OCI-LY3 (cell line): ENCODE measurements at regions not wholly inside any gene's neighbourhood (a gene's known extent, or its start where the extent isn't known, plus 50 kb on each side); places are given as distances from the start of the nearest gene placed in this dataset.

Experiments
- H2AFZ ChIP-seq: fragments of 200-600, 300-600 bp; shearing (Covaris generic); 2 replicates; pipeline ENCODE4 v1.6.0; 2014; ENCODE audit warnings: antibody characterized with exemption, low read depth, low read length
- H3K27ac ChIP-seq: fragments of 200-600, 300-600 bp; sonication (generic); 2 replicates; pipeline ENCODE4 v1.5.1; 2014; ENCODE audit warnings: mild to moderate bottlenecking, low read length, moderate library complexity, mixed read lengths
- H3K27me3 ChIP-seq: fragments of 200-600, 300-600 bp; sonication (generic); 2 replicates; pipeline ENCODE4 v1.6.1; 2014; ENCODE audit warnings: low read depth, low read length, mixed read lengths
- H3K36me3 ChIP-seq: fragments of 200-600, 300-600 bp; sonication (generic); replicated peaks from 2 replicates; pipeline ENCODE3; 2014; ENCODE audit warnings: low read depth, low read length, mixed read lengths
- H3K4me1 ChIP-seq: fragments of 300-600, 200-600 bp; sonication (generic); 2 replicates; pipeline ENCODE4 v1.6.1; 2014; ENCODE audit warnings: low read length, mixed read lengths
- H3K4me2 ChIP-seq: fragments of 200-600, 300-600 bp; sonication (generic); 2 replicates; pipeline ENCODE4 v1.6.1; 2014; ENCODE audit warnings: low read length, mixed read lengths
- H3K4me3 ChIP-seq: fragments of 300-600, 200-600 bp; sonication (generic); 2 replicates; pipeline ENCODE4 v1.5.1; 2014; ENCODE audit warnings: antibody characterized with exemption, mild to moderate bottlenecking, low read length, moderate library complexity
- H3K79me2 ChIP-seq: fragments of 300-600, 200-600 bp; shearing (Covaris generic); 2 replicates; pipeline ENCODE4 v1.6.1; 2014; ENCODE audit warnings: mild to moderate bottlenecking, low read length, mixed read lengths
- H3K9ac ChIP-seq: fragments of 300-600, 200-600 bp; shearing (Covaris generic); 2 replicates; pipeline ENCODE4 v1.6.0; 2014; ENCODE audit warnings: mild to moderate bottlenecking, low read length, moderate library complexity
- H3K9me3 ChIP-seq: fragments of 200-600, 300-600 bp; shearing (Covaris generic); 2 replicates; pipeline ENCODE4 v1.6.1; 2014; ENCODE audit warnings: low read length, mixed read lengths; ENCODE audit not compliant: insufficient read depth
- H4K20me1 ChIP-seq: fragments of 200-600, 300-600 bp; sonication (generic); 2 replicates; pipeline ENCODE4 v1.6.1; 2016; ENCODE audit warnings: low read length, mixed read lengths; ENCODE audit not compliant: insufficient read depth
- EZH2phosphoT487 ChIP-seq: fragments of 200-600 bp; shearing (Covaris generic); IDR thresholded peaks from 2 replicates; pipeline ENCODE4 v1.6.1; 2018; ENCODE audit warnings: antibody characterized with exemption, mixed run types, low read depth
- TF ChIP-seq, protein P1 (sequence below): fragments of 200-600, 300-600 bp; sonication (generic); IDR thresholded peaks from 2 replicates; pipeline ENCODE4 v1.5.1; 2014; ENCODE audit warnings: antibody characterized with exemption, low read length, low read depth

DNA sequence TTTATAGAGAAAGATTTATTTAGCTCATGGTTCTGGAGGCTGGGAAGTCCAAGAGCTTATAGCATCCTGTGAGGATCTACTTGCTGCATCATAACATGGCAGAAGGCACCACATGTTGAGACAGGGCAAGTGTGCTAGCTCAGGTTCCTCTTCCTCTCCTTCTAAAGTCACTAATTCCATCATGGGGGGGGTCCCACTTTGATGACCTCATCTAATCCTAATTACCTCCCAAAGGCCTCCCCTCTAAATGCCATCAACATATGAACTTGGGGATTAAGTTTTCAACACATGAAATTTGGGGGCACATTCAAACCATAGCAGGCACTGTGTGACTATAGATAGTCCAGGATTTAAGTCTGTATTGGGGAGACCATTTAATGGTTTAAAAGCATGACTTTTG, 297.1 kb upstream of the ROPN1 start:
- Histone ChIP-seq H3K4me2 (no peak overlapping the region), H3K27ac (no peak overlapping the region), H3K36me3 (no peaks in the 10 kb centered on the region), H4K20me1 (no peaks in the 10 kb centered on the region), H3K4me1 (peaks cover 2% of the 10 kb centered on the region; the same call in 1 of the 2 replicates), H3K27me3 (peaks cover 46% of the 10 kb centered on the region), H3K79me2 (no peaks in the 10 kb centered on the region), H3K9ac (no peak overlapping the region), H3K4me3 (no peak overlapping the region), H3K9me3 (no peaks in the 10 kb centered on the region), H2AFZ (no peak overlapping the region)
- TF ChIP-seq, protein P1, sequence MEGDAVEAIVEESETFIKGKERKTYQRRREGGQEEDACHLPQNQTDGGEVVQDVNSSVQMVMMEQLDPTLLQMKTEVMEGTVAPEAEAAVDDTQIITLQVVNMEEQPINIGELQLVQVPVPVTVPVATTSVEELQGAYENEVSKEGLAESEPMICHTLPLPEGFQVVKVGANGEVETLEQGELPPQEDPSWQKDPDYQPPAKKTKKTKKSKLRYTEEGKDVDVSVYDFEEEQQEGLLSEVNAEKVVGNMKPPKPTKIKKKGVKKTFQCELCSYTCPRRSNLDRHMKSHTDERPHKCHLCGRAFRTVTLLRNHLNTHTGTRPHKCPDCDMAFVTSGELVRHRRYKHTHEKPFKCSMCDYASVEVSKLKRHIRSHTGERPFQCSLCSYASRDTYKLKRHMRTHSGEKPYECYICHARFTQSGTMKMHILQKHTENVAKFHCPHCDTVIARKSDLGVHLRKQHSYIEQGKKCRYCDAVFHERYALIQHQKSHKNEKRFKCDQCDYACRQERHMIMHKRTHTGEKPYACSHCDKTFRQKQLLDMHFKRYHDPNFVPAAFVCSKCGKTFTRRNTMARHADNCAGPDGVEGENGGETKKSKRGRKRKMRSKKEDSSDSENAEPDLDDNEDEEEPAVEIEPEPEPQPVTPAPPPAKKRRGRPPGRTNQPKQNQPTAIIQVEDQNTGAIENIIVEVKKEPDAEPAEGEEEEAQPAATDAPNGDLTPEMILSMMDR: no peak
- TF ChIP-seq EZH2phosphoT487: no peak

DNA sequence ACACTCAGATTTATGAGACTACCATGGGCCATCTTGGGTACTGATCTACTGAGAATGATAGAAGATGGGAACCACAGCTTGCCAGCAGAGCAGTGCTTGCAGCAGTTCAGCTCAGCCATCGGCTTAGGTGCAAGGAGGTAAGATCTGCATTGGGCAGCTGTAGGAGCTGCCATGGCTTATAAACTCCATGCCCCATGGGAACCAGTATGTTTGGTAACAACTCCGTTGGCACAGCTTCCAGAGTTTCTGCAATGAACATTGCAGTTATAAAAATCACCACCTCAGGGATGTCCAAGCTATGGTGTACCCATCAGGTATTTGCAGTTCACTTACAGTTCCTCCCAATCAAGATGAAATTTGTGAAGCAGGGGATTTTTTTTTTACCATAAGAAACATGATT, 299.1 kb upstream of the ROPN1 start:
- Histone ChIP-seq H3K4me1 (peaks cover 2% of the 10 kb centered on the region; the same call in 1 of the 2 replicates), H3K9ac (no peak overlapping the region), H3K27me3 (peaks cover 49% of the 10 kb centered on the region), H3K36me3 (no peaks in the 10 kb centered on the region), H2AFZ (no peak overlapping the region), H3K9me3 (no peaks in the 10 kb centered on the region), H4K20me1 (no peaks in the 10 kb centered on the region), H3K79me2 (no peaks in the 10 kb centered on the region), H3K4me3 (no peak overlapping the region), H3K27ac (no peak overlapping the region), H3K4me2 (no peak overlapping the region)
- TF ChIP-seq EZH2phosphoT487: no peak
- TF ChIP-seq, protein P1: no peak

DNA sequence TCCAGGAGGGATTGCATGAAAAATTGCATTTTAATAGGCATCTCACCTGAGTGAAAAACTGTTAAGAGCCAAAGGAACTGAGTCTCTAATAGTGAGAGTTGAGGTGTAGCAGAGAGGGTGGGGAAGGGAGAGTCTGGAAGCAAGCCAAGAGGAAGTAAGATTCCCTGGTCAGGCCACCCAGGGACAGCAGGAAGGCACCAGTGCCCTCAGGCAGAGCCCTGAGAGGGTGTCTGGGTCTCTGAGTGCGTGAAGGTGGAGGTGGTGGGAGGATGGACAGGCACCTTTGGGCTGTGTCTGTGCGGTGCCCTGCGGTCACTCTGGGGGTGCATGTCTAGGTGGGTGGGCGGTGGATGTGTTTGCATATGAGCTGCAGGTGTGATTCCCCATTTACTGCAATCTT, 300.4 kb upstream of the ROPN1 start:
- no peaks in the 10 kb centered on the region for H3K36me3 ChIP-seq
- H4K20me1 ChIP-seq: no peaks in the 10 kb centered on the region
- no peak overlapping the region for H2AFZ ChIP-seq
- no peak overlapping the region for H3K9ac ChIP-seq
- H3K27ac ChIP-seq: no peak overlapping the region
- H3K79me2 ChIP-seq: no peaks in the 10 kb centered on the region
- H3K4me2 ChIP-seq: no peak overlapping the region
- TF ChIP-seq, protein P1: no peak
- TF ChIP-seq EZH2phosphoT487: no peak
- H3K4me3 ChIP-seq: no peak overlapping the region
- H3K4me1 ChIP-seq: peaks cover 2% of the 10 kb centered on the region; the same call in 1 of the 2 replicates
- H3K27me3 ChIP-seq: peaks cover 58% of the 10 kb centered on the region
- H3K9me3 ChIP-seq: no peaks in the 10 kb centered on the region

DNA sequence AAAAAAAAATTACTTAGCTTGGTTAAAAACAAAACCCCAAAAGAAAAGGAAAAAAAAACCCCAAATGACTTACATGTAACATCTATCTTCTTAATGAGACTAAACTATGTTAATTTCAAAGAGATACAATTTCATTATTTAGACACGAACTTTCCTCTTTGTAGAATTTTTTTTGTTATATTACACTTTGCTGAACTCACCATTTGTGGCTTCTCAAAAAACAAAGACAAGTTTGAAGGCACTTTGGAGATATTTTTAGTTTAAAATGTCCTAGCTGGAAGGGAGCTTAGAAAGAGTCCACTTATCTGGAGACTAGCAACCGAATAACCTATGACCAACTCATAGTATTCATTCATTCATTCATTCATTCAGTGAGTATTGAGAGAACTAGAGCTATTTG, 301.7 kb upstream of the ROPN1 start:
- TF ChIP-seq, protein P1: no peak
- TF ChIP-seq EZH2phosphoT487: no peak
- Histone ChIP-seq H2AFZ (no peak overlapping the region), H3K27ac (no peak overlapping the region), H3K36me3 (no peaks in the 10 kb centered on the region), H3K4me1 (peaks cover 4% of the 10 kb centered on the region), H3K9me3 (no peaks in the 10 kb centered on the region), H3K79me2 (no peaks in the 10 kb centered on the region), H3K4me2 (no peak overlapping the region), H3K4me3 (no peak overlapping the region), H3K9ac (no peak overlapping the region), H4K20me1 (no peaks in the 10 kb centered on the region), H3K27me3 (peaks cover 70% of the 10 kb centered on the region)
